HL-60 (cell line): ENCODE measurements at regions not wholly inside any gene's neighbourhood (a gene's known extent, or its start where the extent isn't known, plus 50 kb on each side); places are given as distances from the start of the nearest gene placed in this dataset.

Experiments
- CTCF ChIP-seq: IDR thresholded peaks from one replicate; pipeline ENCODE4 v1.5.1; 2011; ENCODE audit warnings: low read length, control low read depth, inconsistent platforms; ENCODE audit not compliant: insufficient read depth
- GABPA ChIP-seq: IDR thresholded peaks from 2 replicates; pipeline ENCODE4 v1.6.1; 2012; ENCODE audit warnings: low read depth
- POLR2AphosphoS5 ChIP-seq: IDR thresholded peaks from 2 replicates; pipeline ENCODE4 v1.6.1; 2012; ENCODE audit warnings: low read depth
- SPI1 ChIP-seq: IDR thresholded peaks from 2 replicates; pipeline ENCODE4 v1.6.1; 2012; ENCODE audit warnings: low read depth, mild to moderate bottlenecking, borderline replicate concordance
- TF ChIP-seq, protein P1 (sequence below): IDR thresholded peaks from 2 replicates; pipeline ENCODE4 v1.6.1; 2012; ENCODE audit warnings: low read depth; ENCODE audit not compliant: insufficient replicate concordance

GRCh38 chr2:366706-367105 is 78.8 kb upstream of the ALKAL2 start:
- TF ChIP-seq CTCF: no peak
- no peak for TF ChIP-seq GABPA
- no peak for TF ChIP-seq POLR2AphosphoS5
- TF ChIP-seq, protein P1, sequence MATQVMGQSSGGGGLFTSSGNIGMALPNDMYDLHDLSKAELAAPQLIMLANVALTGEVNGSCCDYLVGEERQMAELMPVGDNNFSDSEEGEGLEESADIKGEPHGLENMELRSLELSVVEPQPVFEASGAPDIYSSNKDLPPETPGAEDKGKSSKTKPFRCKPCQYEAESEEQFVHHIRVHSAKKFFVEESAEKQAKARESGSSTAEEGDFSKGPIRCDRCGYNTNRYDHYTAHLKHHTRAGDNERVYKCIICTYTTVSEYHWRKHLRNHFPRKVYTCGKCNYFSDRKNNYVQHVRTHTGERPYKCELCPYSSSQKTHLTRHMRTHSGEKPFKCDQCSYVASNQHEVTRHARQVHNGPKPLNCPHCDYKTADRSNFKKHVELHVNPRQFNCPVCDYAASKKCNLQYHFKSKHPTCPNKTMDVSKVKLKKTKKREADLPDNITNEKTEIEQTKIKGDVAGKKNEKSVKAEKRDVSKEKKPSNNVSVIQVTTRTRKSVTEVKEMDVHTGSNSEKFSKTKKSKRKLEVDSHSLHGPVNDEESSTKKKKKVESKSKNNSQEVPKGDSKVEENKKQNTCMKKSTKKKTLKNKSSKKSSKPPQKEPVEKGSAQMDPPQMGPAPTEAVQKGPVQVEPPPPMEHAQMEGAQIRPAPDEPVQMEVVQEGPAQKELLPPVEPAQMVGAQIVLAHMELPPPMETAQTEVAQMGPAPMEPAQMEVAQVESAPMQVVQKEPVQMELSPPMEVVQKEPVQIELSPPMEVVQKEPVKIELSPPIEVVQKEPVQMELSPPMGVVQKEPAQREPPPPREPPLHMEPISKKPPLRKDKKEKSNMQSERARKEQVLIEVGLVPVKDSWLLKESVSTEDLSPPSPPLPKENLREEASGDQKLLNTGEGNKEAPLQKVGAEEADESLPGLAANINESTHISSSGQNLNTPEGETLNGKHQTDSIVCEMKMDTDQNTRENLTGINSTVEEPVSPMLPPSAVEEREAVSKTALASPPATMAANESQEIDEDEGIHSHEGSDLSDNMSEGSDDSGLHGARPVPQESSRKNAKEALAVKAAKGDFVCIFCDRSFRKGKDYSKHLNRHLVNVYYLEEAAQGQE: no peak
- TF ChIP-seq SPI1: no peak
